NT2/D1 (cell line): ENCODE measurements at regions not wholly inside any gene's neighbourhood (a gene's known extent, or its start where the extent isn't known, plus 50 kb on each side); places are given as distances from the start of the nearest gene placed in this dataset.

ENCODE experiments used
- SUZ12 ChIP-seq: IDR thresholded peaks from 2 replicates; pipeline ENCODE4 v1.6.1; 2011; ENCODE audit not compliant: insufficient read length, insufficient read depth; ENCODE audit errors: extremely low read depth
- ZNF274 ChIP-seq: IDR thresholded peaks from 2 replicates; pipeline ENCODE4 v1.6.1; 2011; ENCODE audit warnings: mild to moderate bottlenecking, low read depth, low read length

DNA sequence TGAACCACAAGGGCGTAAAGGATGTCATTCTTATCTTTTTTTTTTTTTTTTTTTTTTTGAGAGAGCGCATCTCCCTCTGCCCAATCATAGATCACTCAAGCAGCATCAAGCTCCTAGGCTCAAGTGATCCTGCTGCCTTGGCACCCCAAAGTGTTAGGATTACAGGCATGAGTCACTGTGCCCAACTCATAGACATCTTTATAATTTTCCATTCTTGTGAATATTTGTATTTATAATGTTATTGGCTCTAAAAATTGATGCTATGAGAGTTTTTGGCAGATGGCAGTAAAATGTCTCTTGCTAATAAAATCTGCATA lies 128.7 kb downstream of the AKR1D1 start:
- no peak for TF ChIP-seq SUZ12
- no peak for TF ChIP-seq ZNF274
